B cell (primary cell): ENCODE measurements at regions not wholly inside any gene's neighbourhood (a gene's known extent, or its start where the extent isn't known, plus 50 kb on each side); places are given as distances from the start of the nearest gene placed in this dataset.

Experiments
- ATAC-seq: fragments of 200-7000 bp; cut with Tn5 transposase; one replicate; pipeline ENCODE4 v1.10.0; 2021; ENCODE audit warnings: low read depth, mild to moderate bottlenecking, moderate number of reproducible peaks, moderate library complexity
- CTCF ChIA-PET: fragments of 350-600 bp; sonication (Branson Sonifier 250); formaldehyde crosslinking; loops from one replicate; lab custom pipeline; 2021; ENCODE audit warnings: antibody characterized with exemption, inconsistent platforms; lab: Charles Lee
- POLR2A ChIA-PET: fragments of 350-600 bp; sonication (Branson Sonifier 250); formaldehyde crosslinking; loops from one replicate; lab custom pipeline; 2021; ENCODE audit warnings: antibody characterized with exemption; lab: Charles Lee
- DNase-seq: peaks from one replicate; pipeline ENCODE4 v3.0.0; 2013
- H2AFZ ChIP-seq: 2 replicates; pipeline ENCODE4 v1.6.1; 2012; ENCODE audit warnings: mild to moderate bottlenecking, low read depth, low read length; ENCODE audit not compliant: insufficient read depth, poor library complexity, severe bottlenecking
- H3K27ac ChIP-seq, 2 donors: 1 replicate in 1 of 2; 2 replicates in 1 of 2; pipeline ENCODE4 v1.5.1; 2012 to 2013; ENCODE audit warnings: low read length in 2 of 2, mild to moderate bottlenecking in 2 of 2, moderate library complexity in 1 of 2
- H3K27me3 ChIP-seq, 4 experiments: fragments of 200-600 bp in 1 of 4; sonication (generic) in 1 of 4; replicated peaks in 1 of 4; 1 replicate in 2 of 4; 2 replicates in 2 of 4; pipeline versions ENCODE4 v1.6.1 to v1.7.0; 2013 to 2016; ENCODE audit warnings: low read length in 3 of 4, mild to moderate bottlenecking in 2 of 4, mixed read lengths in 1 of 4, moderate library complexity in 1 of 4; ENCODE audit not compliant: insufficient read depth in 4 of 4, control insufficient read depth in 3 of 4; ENCODE audit errors: control extremely low read depth in 1 of 4
- H3K36me3 ChIP-seq, 2 experiments: replicated peaks in 1 of 2; 1 replicate in 1 of 2; 2 replicates in 1 of 2; pipeline versions ENCODE4 v1.6.1 to v1.7.1; 2013; ENCODE audit warnings: low read length in 1 of 2; ENCODE audit not compliant: insufficient read depth in 2 of 2, control insufficient read depth in 1 of 2; ENCODE audit errors: control extremely low read depth in 1 of 2, extremely low read depth in 1 of 2
- H3K4me1 ChIP-seq, 2 donors: fragments of 200-600 bp in 1 of 2; sonication (generic) in 1 of 2; 1 replicate in 1 of 2; 2 replicates in 1 of 2; pipeline versions ENCODE4 v1.5.1 to v1.6.1; 2013 to 2017; ENCODE audit warnings: low read length in 2 of 2; ENCODE audit not compliant: control insufficient read depth in 2 of 2, insufficient read depth in 2 of 2
- H3K4me2 ChIP-seq: replicated peaks from 2 replicates; pipeline ENCODE3; 2012; ENCODE audit warnings: mild to moderate bottlenecking, low read depth, low read length; ENCODE audit not compliant: poor library complexity, severe bottlenecking
- H3K4me3 ChIP-seq, 5 experiments: fragments of 200-600 bp in 1 of 5; sonication (generic) in 1 of 5; 1 replicate in 3 of 5; 2 replicates in 2 of 5; pipeline versions ENCODE4 v1.5.1 to v1.7.0; 2011 to 2016; ENCODE audit warnings: low read length in 4 of 5, mild to moderate bottlenecking in 4 of 5, low read depth in 2 of 5, control low read depth in 1 of 5, moderate library complexity in 1 of 5; ENCODE audit not compliant: insufficient read depth in 1 of 5; ENCODE audit errors: control extremely low read depth in 1 of 5, extremely low read depth in 1 of 5
- H3K79me2 ChIP-seq: fragments of 200-600 bp; sonication (generic); one replicate; pipeline ENCODE4 v1.6.0; 2016; ENCODE audit warnings: low read length; ENCODE audit not compliant: control insufficient read depth, insufficient read depth
- H3K9ac ChIP-seq: fragments of 200-600 bp; sonication (generic); 2 replicates; pipeline ENCODE4 v1.6.1; 2017; ENCODE audit warnings: mild to moderate bottlenecking, low read length, moderate library complexity
- H3K9me3 ChIP-seq, 3 donors: one replicate each; pipeline versions ENCODE4 v1.6.1 to v1.7.1; 2013; ENCODE audit warnings: low read length in 2 of 3; ENCODE audit not compliant: control insufficient read depth in 2 of 3, insufficient read depth in 1 of 3; ENCODE audit errors: control extremely low read depth in 1 of 3
- H4K20me1 ChIP-seq: 2 replicates; pipeline ENCODE4 v1.6.0; 2012; ENCODE audit warnings: mild to moderate bottlenecking, low read length; ENCODE audit not compliant: insufficient read depth, control insufficient read depth, poor library complexity, severe bottlenecking
- H3K27ac Mint-ChIP-seq: one replicate; pipeline ENCODE4 v1.8.0; 2021; ENCODE audit warnings: mixed read lengths
- H3K27me3 Mint-ChIP-seq: one replicate; pipeline ENCODE4 v1.8.0; 2021; ENCODE audit warnings: mixed read lengths
- H3K4me1 Mint-ChIP-seq: one replicate; pipeline ENCODE4 v1.8.0; 2021; ENCODE audit warnings: mixed read lengths
- H3K4me3 Mint-ChIP-seq: one replicate; pipeline ENCODE4 v1.8.0; 2021; ENCODE audit warnings: mixed read lengths
- H3K9me3 Mint-ChIP-seq: one replicate; pipeline ENCODE4 v1.8.0; 2022; ENCODE audit warnings: mixed read lengths; ENCODE audit not compliant: insufficient read depth
- CTCF ChIP-seq: fragments of 200-600 bp; IDR thresholded peaks from one replicate; pipeline ENCODE4 v1.8.0; 2022; ENCODE audit warnings: antibody characterized with exemption, mild to moderate bottlenecking
- EZH2 ChIP-seq: IDR thresholded peaks from 2 replicates; pipeline ENCODE4 v1.6.1; 2012; ENCODE audit warnings: borderline replicate concordance, low read depth, mild to moderate bottlenecking, moderate library complexity, low read length; ENCODE audit not compliant: insufficient read depth, poor library complexity, severe bottlenecking
- WGBS: methylation state at CpG from one replicate; pipeline ENCODE4 v1.1.5; 2013; ENCODE audit warnings: missing lambda C conversion rate; ENCODE audit not compliant: insufficient coverage; 5-methylcytosine and 5-hydroxymethylcytosine counted together
- intact Hi-C: fragments of 100-400 bp; cut with micrococcal nuclease; formaldehyde crosslinking; loops from one replicate; pipeline ENCODE4 v1.10.0; 2022

GRCh38 chr3:103992469-103992868, 1374.2 kb upstream of the ALCAM start:
- no peak overlapping the region for H3K4me3 Mint-ChIP-seq
- no peak overlapping the region for H3K27ac ChIP-seq
- no peak for DNase-seq
- H3K9ac ChIP-seq: no peak overlapping the region
- no peaks in the 10 kb centered on the region for H3K4me1 Mint-ChIP-seq
- ATAC-seq: no peak
- H3K27me3 ChIP-seq: peaks cover 0 to 2% (median 0%) of the 10 kb centered on the region in 4 experiments
- no peaks in the 10 kb centered on the region for H3K9me3 Mint-ChIP-seq
- no peaks in the 10 kb centered on the region for H3K9me3 ChIP-seq
- no peaks in the 10 kb centered on the region for H3K36me3 ChIP-seq
- POLR2A ChIA-PET: no interaction called here
- no peaks in the 10 kb centered on the region for H3K4me1 ChIP-seq
- no peak overlapping the region for H2AFZ ChIP-seq
- no peaks in the 10 kb centered on the region for H4K20me1 ChIP-seq
- CTCF ChIA-PET: no interaction called here
- TF ChIP-seq CTCF (no peak), EZH2 (no peak)
- WGBS: 70% methylated on average over 4 of the region's 5 CpGs
- no peak overlapping the region for H3K4me3 ChIP-seq
- no peaks in the 10 kb centered on the region for H3K27me3 Mint-ChIP-seq
- no peak overlapping the region for H3K27ac Mint-ChIP-seq
- H3K79me2 ChIP-seq: no peaks in the 10 kb centered on the region
- H3K4me2 ChIP-seq: no peak overlapping the region
- intact Hi-C loops: no loop called here

GRCh38 chr3:104004956-104005355, 1361.8 kb upstream of the ALCAM start:
- no peaks in the 10 kb centered on the region for H3K27me3 ChIP-seq
- CTCF ChIA-PET: no interaction called here
- H2AFZ ChIP-seq: no peak overlapping the region
- H3K27ac ChIP-seq: no peak overlapping the region
- H4K20me1 ChIP-seq: no peaks in the 10 kb centered on the region
- no peaks in the 10 kb centered on the region for H3K4me1 Mint-ChIP-seq
- intact Hi-C loops: no loop called here
- H3K4me2 ChIP-seq: no peak overlapping the region
- H3K4me3 Mint-ChIP-seq: no peak overlapping the region
- no peak for DNase-seq
- H3K4me3 ChIP-seq: no peak overlapping the region
- no peaks in the 10 kb centered on the region for H3K9me3 ChIP-seq
- H3K4me1 ChIP-seq: no peaks in the 10 kb centered on the region
- no peak overlapping the region for H3K9ac ChIP-seq
- no peak for TF ChIP-seq CTCF
- no peak for TF ChIP-seq EZH2
- H3K27ac Mint-ChIP-seq: no peak overlapping the region
- WGBS: no CpG with 5 or more reads among the region's 1 CpG
- no peaks in the 10 kb centered on the region for H3K36me3 ChIP-seq
- POLR2A ChIA-PET: no interaction called here
- ATAC-seq: no peak
- H3K27me3 Mint-ChIP-seq: no peaks in the 10 kb centered on the region
- H3K9me3 Mint-ChIP-seq: no peaks in the 10 kb centered on the region
- H3K79me2 ChIP-seq: no peaks in the 10 kb centered on the region
